ENCODE measurements at regions not wholly inside any gene's neighbourhood (a gene's known extent, or its start where the extent isn't known, plus 50 kb on each side); places are given as distances from the start of the nearest gene placed in this dataset.

DNA sequence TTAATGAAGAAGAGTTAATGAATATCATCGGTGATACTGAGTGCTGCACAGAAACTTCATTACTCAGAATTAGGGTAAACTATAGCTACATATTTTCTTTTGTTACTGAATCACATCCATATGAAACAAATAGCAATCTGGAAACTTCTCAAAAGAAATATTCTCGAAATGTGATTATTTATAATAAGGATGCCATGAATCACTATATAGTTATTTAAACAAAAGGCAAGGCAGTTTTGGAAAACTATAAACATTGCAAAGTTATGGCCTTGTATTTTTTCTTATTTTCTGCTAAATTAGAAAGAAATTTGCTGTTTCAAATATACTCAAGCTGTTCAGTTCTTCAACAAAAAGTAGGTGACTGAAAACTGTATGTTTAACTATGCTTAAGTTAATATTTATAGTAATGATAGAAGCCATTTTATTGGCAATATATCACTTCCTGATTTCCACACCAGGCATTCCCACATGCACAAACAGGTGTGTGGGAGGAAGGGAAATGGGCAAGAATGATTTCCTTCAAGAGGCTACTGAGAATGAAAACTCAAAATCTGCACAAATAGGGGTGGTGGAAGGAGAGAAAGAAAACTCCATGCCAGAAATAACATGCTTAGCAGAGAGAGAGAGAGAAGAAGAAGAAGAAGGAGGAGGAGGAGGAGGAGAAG is 74.5 kb upstream of the FRY start:
- TF ChIP-seq, protein P1, sequence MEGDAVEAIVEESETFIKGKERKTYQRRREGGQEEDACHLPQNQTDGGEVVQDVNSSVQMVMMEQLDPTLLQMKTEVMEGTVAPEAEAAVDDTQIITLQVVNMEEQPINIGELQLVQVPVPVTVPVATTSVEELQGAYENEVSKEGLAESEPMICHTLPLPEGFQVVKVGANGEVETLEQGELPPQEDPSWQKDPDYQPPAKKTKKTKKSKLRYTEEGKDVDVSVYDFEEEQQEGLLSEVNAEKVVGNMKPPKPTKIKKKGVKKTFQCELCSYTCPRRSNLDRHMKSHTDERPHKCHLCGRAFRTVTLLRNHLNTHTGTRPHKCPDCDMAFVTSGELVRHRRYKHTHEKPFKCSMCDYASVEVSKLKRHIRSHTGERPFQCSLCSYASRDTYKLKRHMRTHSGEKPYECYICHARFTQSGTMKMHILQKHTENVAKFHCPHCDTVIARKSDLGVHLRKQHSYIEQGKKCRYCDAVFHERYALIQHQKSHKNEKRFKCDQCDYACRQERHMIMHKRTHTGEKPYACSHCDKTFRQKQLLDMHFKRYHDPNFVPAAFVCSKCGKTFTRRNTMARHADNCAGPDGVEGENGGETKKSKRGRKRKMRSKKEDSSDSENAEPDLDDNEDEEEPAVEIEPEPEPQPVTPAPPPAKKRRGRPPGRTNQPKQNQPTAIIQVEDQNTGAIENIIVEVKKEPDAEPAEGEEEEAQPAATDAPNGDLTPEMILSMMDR (conservative IDR thresholded peaks at IDR 0.05; ENCODE audit: low read depth, low read length): no peak
- no peak for TF ChIP-seq RCOR1 (IDR thresholded peaks at IDR 0.05; ENCODE audit: insufficient replicate concordance, low read length)
- TF ChIP-seq MAFK (IDR thresholded peaks at IDR 0.05; ENCODE audit: low read depth, low read length): no peak
- TF ChIP-seq BHLHE40 (IDR thresholded peaks at IDR 0.05; ENCODE audit: low read depth, low read length): no peak
- TF ChIP-seq, protein P2, sequence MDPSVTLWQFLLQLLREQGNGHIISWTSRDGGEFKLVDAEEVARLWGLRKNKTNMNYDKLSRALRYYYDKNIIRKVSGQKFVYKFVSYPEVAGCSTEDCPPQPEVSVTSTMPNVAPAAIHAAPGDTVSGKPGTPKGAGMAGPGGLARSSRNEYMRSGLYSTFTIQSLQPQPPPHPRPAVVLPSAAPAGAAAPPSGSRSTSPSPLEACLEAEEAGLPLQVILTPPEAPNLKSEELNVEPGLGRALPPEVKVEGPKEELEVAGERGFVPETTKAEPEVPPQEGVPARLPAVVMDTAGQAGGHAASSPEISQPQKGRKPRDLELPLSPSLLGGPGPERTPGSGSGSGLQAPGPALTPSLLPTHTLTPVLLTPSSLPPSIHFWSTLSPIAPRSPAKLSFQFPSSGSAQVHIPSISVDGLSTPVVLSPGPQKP (IDR thresholded peaks at IDR 0.05; ENCODE audit: borderline replicate concordance, low read depth, low read length): no peak
- no peak for TF ChIP-seq RFX5 (IDR thresholded peaks at IDR 0.05; ENCODE audit: low read depth, low read length)
- no peak for TF ChIP-seq POLR2A (IDR thresholded peaks at IDR 0.05; ENCODE audit: low read depth, low read length)
- TF ChIP-seq MAZ (IDR thresholded peaks at IDR 0.05; ENCODE audit: borderline replicate concordance, low read depth, low read length): no peak
- no peak for TF ChIP-seq CHD1 (IDR thresholded peaks at IDR 0.05; ENCODE audit: low read depth, low read length)
- no peak for TF ChIP-seq RAD21 (IDR thresholded peaks at IDR 0.05; ENCODE audit: low read length)
- TF ChIP-seq CEBPB (IDR thresholded peaks at IDR 0.05; ENCODE audit: low read depth, low read length): no peak
- no peak for TF ChIP-seq SMC3 (IDR thresholded peaks at IDR 0.05; ENCODE audit: low read depth, low read length)
- TF ChIP-seq MXI1 (IDR thresholded peaks at IDR 0.05; ENCODE audit: borderline replicate concordance, low read depth, low read length): no peak
- TF ChIP-seq, protein P3, sequence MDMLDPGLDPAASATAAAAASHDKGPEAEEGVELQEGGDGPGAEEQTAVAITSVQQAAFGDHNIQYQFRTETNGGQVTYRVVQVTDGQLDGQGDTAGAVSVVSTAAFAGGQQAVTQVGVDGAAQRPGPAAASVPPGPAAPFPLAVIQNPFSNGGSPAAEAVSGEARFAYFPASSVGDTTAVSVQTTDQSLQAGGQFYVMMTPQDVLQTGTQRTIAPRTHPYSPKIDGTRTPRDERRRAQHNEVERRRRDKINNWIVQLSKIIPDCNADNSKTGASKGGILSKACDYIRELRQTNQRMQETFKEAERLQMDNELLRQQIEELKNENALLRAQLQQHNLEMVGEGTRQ (IDR thresholded peaks at IDR 0.05; ENCODE audit: low read depth, low read length): no peak
